ENCODE measurements at regions not wholly inside any gene's neighbourhood (a gene's known extent, or its start where the extent isn't known, plus 50 kb on each side); places are given as distances from the start of the nearest gene placed in this dataset.

GRCh38 chr10:125448596-125448995 is 234.4 kb downstream of the TEX36 start:
- peak; percentile 82 for DNase-seq (ENCODE audit: extremely low spot score)
- POLR2A ChIA-PET, result no interaction called here
- TF ChIP-seq ZNF384 (IDR thresholded peaks at IDR 0.05) (no peak), CTBP1 (IDR thresholded peaks at IDR 0.05; ENCODE audit: borderline replicate concordance) (no peak)
- CTCF ChIA-PET, result interaction anchor here (0.5 to 1.1 kb wide), 6 partner anchors 26 to 690 kb away, joined by 3 to 4 read pairs (median 3); no protein-coding TSS in a partner anchor

DNA sequence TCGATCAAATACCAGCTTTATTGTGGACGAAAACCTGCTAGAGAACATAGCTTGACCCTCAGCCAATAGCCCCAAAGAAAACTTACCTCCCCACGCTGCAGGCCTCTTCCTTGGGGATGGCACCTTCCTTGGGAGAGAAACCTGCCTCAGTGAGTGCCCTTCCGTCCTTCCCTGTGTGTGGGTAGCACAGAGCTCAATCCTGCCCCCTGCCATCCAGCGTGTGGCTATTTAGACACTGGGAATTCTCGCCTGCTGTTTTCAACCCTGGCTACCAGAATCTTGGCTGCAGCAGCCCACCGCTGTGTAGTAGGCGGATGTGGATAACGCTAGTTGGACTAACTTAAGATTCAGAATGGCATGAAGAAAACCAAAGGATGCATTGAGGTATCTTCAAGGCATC is 238.2 kb downstream of the TEX36 start:
- TF ChIP-seq L3MBTL2 (conservative IDR thresholded peaks at IDR 0.05) (no peak), FOXM1 (IDR thresholded peaks at IDR 0.05; ENCODE audit: borderline replicate concordance) (no peak), ARNT (IDR thresholded peaks at IDR 0.05) (no peak), SUZ12 (IDR thresholded peaks at IDR 0.05) (no peak), TARDBP (IDR thresholded peaks at IDR 0.05) (no peak)
- ChIA-PET CTCF (no interaction called here), POLR2A (no interaction called here)
- DNase-seq (ENCODE audit: extremely low spot score), result no peak

GRCh38 chr10:125442856-125443540 is 240.0 kb downstream of the TEX36 start:
- CTCF ChIA-PET, result no interaction called here
- DNase-seq (ENCODE audit: extremely low spot score), result no peak
- TF ChIP-seq ZNF384 (IDR thresholded peaks at IDR 0.05) (no peak), NFRKB (IDR thresholded peaks at IDR 0.05) (no peak), SUZ12 (IDR thresholded peaks at IDR 0.05) (no peak), L3MBTL2 (conservative IDR thresholded peaks at IDR 0.05) (no peak), LEF1 (IDR thresholded peaks at IDR 0.05; ENCODE audit: borderline replicate concordance) (no peak), TARDBP (IDR thresholded peaks at IDR 0.05) (no peak), FOXM1 (IDR thresholded peaks at IDR 0.05; ENCODE audit: borderline replicate concordance) (no peak), FOXA1 (IDR thresholded peaks at IDR 0.05) (no peak), HDGF (IDR thresholded peaks at IDR 0.05; ENCODE audit: borderline replicate concordance) (no peak), FOXK2 (IDR thresholded peaks at IDR 0.05) (no peak), CTBP1 (IDR thresholded peaks at IDR 0.05; ENCODE audit: borderline replicate concordance) (no peak), ARNT (IDR thresholded peaks at IDR 0.05) (no peak), ELF4 (IDR thresholded peaks at IDR 0.05) (no peak), BHLHE40 (IDR thresholded peaks at IDR 0.05; ENCODE audit: borderline replicate concordance) (no peak), SP1 (IDR thresholded peaks at IDR 0.05) (no peak)
- TF ChIP-seq, protein P1, sequence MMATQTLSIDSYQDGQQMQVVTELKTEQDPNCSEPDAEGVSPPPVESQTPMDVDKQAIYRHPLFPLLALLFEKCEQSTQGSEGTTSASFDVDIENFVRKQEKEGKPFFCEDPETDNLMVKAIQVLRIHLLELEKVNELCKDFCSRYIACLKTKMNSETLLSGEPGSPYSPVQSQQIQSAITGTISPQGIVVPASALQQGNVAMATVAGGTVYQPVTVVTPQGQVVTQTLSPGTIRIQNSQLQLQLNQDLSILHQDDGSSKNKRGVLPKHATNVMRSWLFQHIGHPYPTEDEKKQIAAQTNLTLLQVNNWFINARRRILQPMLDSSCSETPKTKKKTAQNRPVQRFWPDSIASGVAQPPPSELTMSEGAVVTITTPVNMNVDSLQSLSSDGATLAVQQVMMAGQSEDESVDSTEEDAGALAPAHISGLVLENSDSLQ (IDR thresholded peaks at IDR 0.05), result no peak
- POLR2A ChIA-PET, result no interaction called here

- DNase-seq (ENCODE audit: extremely low spot score), result no peak
- TF ChIP-seq FOXM1 (IDR thresholded peaks at IDR 0.05; ENCODE audit: borderline replicate concordance) (no peak), HDGF (IDR thresholded peaks at IDR 0.05; ENCODE audit: borderline replicate concordance) (no peak), BHLHE40 (IDR thresholded peaks at IDR 0.05; ENCODE audit: borderline replicate concordance) (no peak), CTBP1 (IDR thresholded peaks at IDR 0.05; ENCODE audit: borderline replicate concordance) (no peak), ARNT (IDR thresholded peaks at IDR 0.05) (no peak), ZNF384 (IDR thresholded peaks at IDR 0.05) (no peak), FOXA1 (IDR thresholded peaks at IDR 0.05) (no peak), SP1 (IDR thresholded peaks at IDR 0.05) (no peak), L3MBTL2 (conservative IDR thresholded peaks at IDR 0.05) (no peak)
- TF ChIP-seq, protein P1 (IDR thresholded peaks at IDR 0.05), result no peak
- ChIA-PET POLR2A (no interaction called here), CTCF (interaction anchor here (0.6 kb wide), 1 partner anchor 18 kb away, joined by 3 read pairs; no protein-coding TSS in a partner anchor)
Observed at GRCh38 chr10:125441151-125441550, 241.8 kb downstream of the TEX36 start.

- POLR2A ChIA-PET, result no interaction called here
- CTCF ChIA-PET, result no interaction called here
- no peak for DNase-seq (ENCODE audit: extremely low spot score)
- TF ChIP-seq ELF4 (IDR thresholded peaks at IDR 0.05), result no peak
Observed at GRCh38 chr10:125431149-125431548, 251.8 kb downstream of the TEX36 start.

- ChIA-PET CTCF (no interaction called here), POLR2A (no interaction called here)
- DNase-seq (ENCODE audit: extremely low spot score), result no peak
- TF ChIP-seq L3MBTL2 (conservative IDR thresholded peaks at IDR 0.05) (no peak), FOXK2 (IDR thresholded peaks at IDR 0.05) (no peak), ZNF384 (IDR thresholded peaks at IDR 0.05) (no peak), ELF4 (IDR thresholded peaks at IDR 0.05) (no peak), TARDBP (IDR thresholded peaks at IDR 0.05) (no peak), CTBP1 (IDR thresholded peaks at IDR 0.05; ENCODE audit: borderline replicate concordance) (no peak), HDGF (IDR thresholded peaks at IDR 0.05; ENCODE audit: borderline replicate concordance) (no peak), BHLHE40 (IDR thresholded peaks at IDR 0.05; ENCODE audit: borderline replicate concordance) (no peak), NFRKB (IDR thresholded peaks at IDR 0.05) (no peak), ARNT (IDR thresholded peaks at IDR 0.05) (no peak), FOXA1 (IDR thresholded peaks at IDR 0.05) (no peak), SUZ12 (IDR thresholded peaks at IDR 0.05) (no peak), FOXM1 (IDR thresholded peaks at IDR 0.05; ENCODE audit: borderline replicate concordance) (no peak), SP1 (IDR thresholded peaks at IDR 0.05) (no peak), LEF1 (IDR thresholded peaks at IDR 0.05; ENCODE audit: borderline replicate concordance) (no peak)
- TF ChIP-seq, protein P1 (IDR thresholded peaks at IDR 0.05), result no peak
Observed at GRCh38 chr10:125428054-125428453, 254.9 kb downstream of the TEX36 start.
